CD14-positive monocyte (primary cell): ENCODE measurements at regions not wholly inside any gene's neighbourhood (a gene's known extent, or its start where the extent isn't known, plus 50 kb on each side); places are given as distances from the start of the nearest gene placed in this dataset.

Experiments used
- DNase-seq, 3 donors: peaks; one replicate each; pipeline ENCODE4 v3.0.0-alpha.2; 2011 to 2022
- H2AFZ ChIP-seq: 2 replicates; pipeline ENCODE4 v1.6.0; 2012; ENCODE audit warnings: mild to moderate bottlenecking, low read depth, low read length, inconsistent platforms; ENCODE audit not compliant: insufficient read depth, poor library complexity, severe bottlenecking
- H3K27ac ChIP-seq, 2 donors: 1 replicate in 1 of 2; 2 replicates in 1 of 2; pipeline ENCODE4 v1.5.1; 2012 to 2013; ENCODE audit warnings: low read length in 2 of 2, control low read depth in 1 of 2, inconsistent platforms in 1 of 2, low read depth in 1 of 2, mild to moderate bottlenecking in 1 of 2
- H3K27me3 ChIP-seq, 2 donors: one replicate each; pipeline versions ENCODE4 v1.6.0 to v1.6.1; 2011 to 2013; ENCODE audit warnings: low read length in 2 of 2; ENCODE audit not compliant: control insufficient read depth in 2 of 2, insufficient read depth in 2 of 2
- H3K36me3 ChIP-seq, 2 donors: replicated peaks in 1 of 2; 1 replicate in 1 of 2; 2 replicates in 1 of 2; pipeline versions ENCODE4 v1.5.1 to v1.6.1; 2012 to 2013; ENCODE audit warnings: low read length in 2 of 2, control low read depth in 1 of 2, inconsistent platforms in 1 of 2, mild to moderate bottlenecking in 1 of 2; ENCODE audit not compliant: insufficient read depth in 2 of 2, control insufficient read depth in 1 of 2
- H3K4me1 ChIP-seq, 2 donors: 1 replicate in 1 of 2; 2 replicates in 1 of 2; pipeline versions ENCODE4 v1.5.1 to v1.6.1; 2012 to 2013; ENCODE audit warnings: low read length in 2 of 2, control low read depth in 1 of 2, inconsistent platforms in 1 of 2, mild to moderate bottlenecking in 1 of 2, moderate library complexity in 1 of 2; ENCODE audit not compliant: insufficient read depth in 2 of 2, control insufficient read depth in 1 of 2
- H3K4me2 ChIP-seq: replicated peaks from 2 replicates; pipeline ENCODE3; 2012; ENCODE audit warnings: low read length, moderate library complexity, mild to moderate bottlenecking; ENCODE audit not compliant: poor library complexity, severe bottlenecking; ENCODE audit errors: extremely low read depth
- H3K4me3 ChIP-seq, 3 experiments: fragments of 200-600 bp in 1 of 3; sonication (generic) in 1 of 3; replicated peaks in 1 of 3; 1 replicate in 2 of 3; 2 replicates in 1 of 3; pipeline ENCODE4 v1.5.1; 2011 to 2013; ENCODE audit warnings: low read length in 3 of 3, mild to moderate bottlenecking in 3 of 3, control low read depth in 2 of 3, low read depth in 2 of 3, inconsistent platforms in 1 of 3, moderate library complexity in 1 of 3
- H3K79me2 ChIP-seq: 2 replicates; pipeline ENCODE4 v1.6.0; 2012; ENCODE audit warnings: mild to moderate bottlenecking, control low read depth, inconsistent platforms, low read length, moderate library complexity; ENCODE audit not compliant: insufficient read depth
- H3K9ac ChIP-seq: 2 replicates; pipeline ENCODE4 v1.6.0; 2017; ENCODE audit warnings: low read length, mild to moderate bottlenecking; ENCODE audit not compliant: insufficient read depth, poor library complexity, severe bottlenecking
- H3K9me3 ChIP-seq, 2 donors: replicated peaks in 1 of 2; 1 replicate in 1 of 2; 2 replicates in 1 of 2; pipeline versions ENCODE4 v1.5.1 to v1.6.1; 2012 to 2013; ENCODE audit warnings: low read length in 2 of 2, control low read depth in 1 of 2; ENCODE audit not compliant: control insufficient read depth in 1 of 2, insufficient read depth in 1 of 2
- H4K20me1 ChIP-seq: 2 replicates; pipeline ENCODE4 v1.6.0; 2012; ENCODE audit warnings: mild to moderate bottlenecking, low read length, control low read depth, moderate library complexity; ENCODE audit not compliant: insufficient read depth
- H3K27ac Mint-ChIP-seq, 7 donors: one replicate each; pipeline ENCODE4 v1.8.0; 2020; ENCODE audit warnings: mild to moderate bottlenecking in 7 of 7, mixed read lengths in 7 of 7, moderate library complexity in 6 of 7, inconsistent platforms in 2 of 7
- H3K27me3 Mint-ChIP-seq, 3 donors: one replicate each; pipeline ENCODE4 v1.8.0; 2021 to 2022; ENCODE audit warnings: low read depth in 3 of 3, mild to moderate bottlenecking in 3 of 3, mixed read lengths in 3 of 3, moderate library complexity in 3 of 3, inconsistent platforms in 1 of 3
- H3K36me3 Mint-ChIP-seq, 2 donors: one replicate each; pipeline ENCODE4 v1.8.0; 2020; ENCODE audit warnings: mixed read lengths in 2 of 2, inconsistent platforms in 1 of 2, mild to moderate bottlenecking in 1 of 2
- H3K4me1 Mint-ChIP-seq: one replicate; pipeline ENCODE4 v1.8.0; 2020; ENCODE audit warnings: mild to moderate bottlenecking, mixed read lengths
- H3K4me3 Mint-ChIP-seq, 2 donors: one replicate each; pipeline ENCODE4 v1.8.0; 2020; ENCODE audit warnings: mild to moderate bottlenecking in 2 of 2, mixed read lengths in 2 of 2, moderate library complexity in 1 of 2
- H3K9me3 Mint-ChIP-seq, 7 donors: one replicate each; pipeline ENCODE4 v1.8.0; 2020 to 2022; ENCODE audit warnings: mixed read lengths in 7 of 7, mild to moderate bottlenecking in 6 of 7, moderate library complexity in 6 of 7, inconsistent platforms in 2 of 7
- CTCF ChIP-seq: fragments of 200-600 bp; IDR thresholded peaks from one replicate; pipeline ENCODE4 v1.8.0; 2022; ENCODE audit warnings: antibody characterized with exemption, mild to moderate bottlenecking
- WGBS: methylation state at CpG from one replicate; pipeline ENCODE4 v1.1.5; 2013; ENCODE audit warnings: missing lambda C conversion rate; ENCODE audit not compliant: insufficient coverage; 5-methylcytosine and 5-hydroxymethylcytosine counted together
- intact Hi-C, 2 donors: fragments of 100-400 bp; cut with micrococcal nuclease; formaldehyde crosslinking; loops; one replicate each; pipeline versions ENCODE4 v1.15.0 to v1.15.1; 2023

GRCh38 chr13:70890289-70890688 is 782.0 kb upstream of the KLHL1 start:
- Mint-ChIP-seq H3K4me1 (no peaks in the 10 kb centered on the region), H3K27ac (no peak overlapping the region), H3K4me3 (no peak overlapping the region), H3K36me3 (no peaks in the 10 kb centered on the region), H3K9me3 (peaks cover 0 to 5% (median 3%) of the 10 kb centered on the region in 7 donors), H3K27me3 (no peaks in the 10 kb centered on the region)
- Histone ChIP-seq H3K27me3 (no peaks in the 10 kb centered on the region), H3K4me2 (no peak overlapping the region), H2AFZ (no peak overlapping the region), H3K4me3 (no peak overlapping the region), H3K9me3 (peaks cover 0 to 6% of the 10 kb centered on the region in 2 donors), H3K4me1 (no peaks in the 10 kb centered on the region), H4K20me1 (no peaks in the 10 kb centered on the region), H3K36me3 (no peaks in the 10 kb centered on the region), H3K9ac (no peak overlapping the region), H3K79me2 (no peaks in the 10 kb centered on the region), H3K27ac (no peak overlapping the region)
- intact Hi-C loops: no loop called here
- no peak for DNase-seq
- TF ChIP-seq CTCF: no peak

GRCh38 chr13:70889163-70889562 is 780.9 kb upstream of the KLHL1 start:
- no peaks in the 10 kb centered on the region for H3K36me3 Mint-ChIP-seq
- no peak overlapping the region for H3K4me3 Mint-ChIP-seq
- Histone ChIP-seq H3K4me3 (no peak overlapping the region), H3K36me3 (no peaks in the 10 kb centered on the region), H3K27ac (no peak overlapping the region), H3K9me3 (peaks cover 3 to 10% of the 10 kb centered on the region in 2 donors), H4K20me1 (no peaks in the 10 kb centered on the region), H3K4me2 (no peak overlapping the region), H3K9ac (no peak overlapping the region), H3K79me2 (no peaks in the 10 kb centered on the region), H3K27me3 (no peaks in the 10 kb centered on the region), H3K4me1 (no peaks in the 10 kb centered on the region), H2AFZ (no peak overlapping the region)
- no peak for DNase-seq
- peaks cover 4 to 11% (median 7%) of the 10 kb centered on the region in 7 donors for H3K9me3 Mint-ChIP-seq
- no peaks in the 10 kb centered on the region for H3K4me1 Mint-ChIP-seq
- intact Hi-C loops: no loop called here
- no peak for TF ChIP-seq CTCF
- H3K27ac Mint-ChIP-seq: no peak overlapping the region
- H3K27me3 Mint-ChIP-seq: no peaks in the 10 kb centered on the region
- WGBS: 100% methylated on average over 2 of the region's 5 CpGs
